LNCaP clone FGC (cell line): ENCODE measurements at regions not wholly inside any gene's neighbourhood (a gene's known extent, or its start where the extent isn't known, plus 50 kb on each side); places are given as distances from the start of the nearest gene placed in this dataset.

Experiments used
- DNase-seq: peaks from one replicate; pipeline ENCODE4 v3.0.0-alpha.2; 2011; ENCODE audit warnings: low read depth
- H3K4me3 ChIP-seq: 2 replicates; pipeline ENCODE4 v1.5.1; 2011; ENCODE audit warnings: mild to moderate bottlenecking, low read depth, low read length, control low read depth
- TF ChIP-seq, protein P1 (sequence below): IDR thresholded peaks from 2 replicates; pipeline ENCODE4 v1.5.1; 2012; ENCODE audit warnings: mild to moderate bottlenecking; ENCODE audit not compliant: control insufficient read depth, insufficient read depth; ENCODE audit errors: extremely low read depth

GRCh38 chr4:138821331-138821730 lies 194.2 kb upstream of the NOCT start:
- no peak overlapping the region for H3K4me3 ChIP-seq
- DNase-seq, result no peak
- TF ChIP-seq, protein P1, sequence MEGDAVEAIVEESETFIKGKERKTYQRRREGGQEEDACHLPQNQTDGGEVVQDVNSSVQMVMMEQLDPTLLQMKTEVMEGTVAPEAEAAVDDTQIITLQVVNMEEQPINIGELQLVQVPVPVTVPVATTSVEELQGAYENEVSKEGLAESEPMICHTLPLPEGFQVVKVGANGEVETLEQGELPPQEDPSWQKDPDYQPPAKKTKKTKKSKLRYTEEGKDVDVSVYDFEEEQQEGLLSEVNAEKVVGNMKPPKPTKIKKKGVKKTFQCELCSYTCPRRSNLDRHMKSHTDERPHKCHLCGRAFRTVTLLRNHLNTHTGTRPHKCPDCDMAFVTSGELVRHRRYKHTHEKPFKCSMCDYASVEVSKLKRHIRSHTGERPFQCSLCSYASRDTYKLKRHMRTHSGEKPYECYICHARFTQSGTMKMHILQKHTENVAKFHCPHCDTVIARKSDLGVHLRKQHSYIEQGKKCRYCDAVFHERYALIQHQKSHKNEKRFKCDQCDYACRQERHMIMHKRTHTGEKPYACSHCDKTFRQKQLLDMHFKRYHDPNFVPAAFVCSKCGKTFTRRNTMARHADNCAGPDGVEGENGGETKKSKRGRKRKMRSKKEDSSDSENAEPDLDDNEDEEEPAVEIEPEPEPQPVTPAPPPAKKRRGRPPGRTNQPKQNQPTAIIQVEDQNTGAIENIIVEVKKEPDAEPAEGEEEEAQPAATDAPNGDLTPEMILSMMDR, result no peak

DNA sequence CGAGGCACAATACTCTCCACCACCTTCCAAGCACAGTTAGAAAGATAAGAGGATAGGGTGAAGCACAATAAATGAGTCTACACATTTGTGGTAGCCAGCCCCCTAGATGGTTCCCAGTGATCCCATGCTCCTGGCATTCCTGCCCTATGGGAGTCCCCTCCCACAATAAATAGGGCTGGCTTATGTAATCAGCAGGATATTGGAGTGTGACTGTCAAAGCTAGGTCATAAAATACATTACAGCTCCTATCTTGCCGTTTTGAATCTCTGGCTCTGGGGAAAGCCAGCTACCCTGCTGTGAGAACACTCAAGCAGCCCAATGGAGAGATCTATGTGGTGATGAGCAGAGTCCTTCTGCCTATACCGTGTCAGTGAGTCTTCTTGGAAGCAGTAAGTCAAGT lies 198.7 kb upstream of the NOCT start:
- H3K4me3 ChIP-seq, result no peak overlapping the region
- no peak for DNase-seq
- TF ChIP-seq, protein P1, result no peak

- DNase-seq, result no peak
- no peak overlapping the region for H3K4me3 ChIP-seq
- TF ChIP-seq, protein P1, result no peak
Measured at GRCh38 chr4:138815811-138816210, 199.8 kb upstream of the NOCT start.

- no peak for DNase-seq
- TF ChIP-seq, protein P1, result no peak
Measured at GRCh38 chr4:138805736-138806135, 209.8 kb upstream of the NOCT start.

GRCh38 chr4:138804711-138805110 lies 210.9 kb upstream of the NOCT start:
- H3K4me3 ChIP-seq, result no peak overlapping the region
- TF ChIP-seq, protein P1, result no peak
- DNase-seq, result no peak

More at GRCh38 chr4:138805736-138806135, 209.8 kb upstream of the NOCT start:
- H3K4me3 ChIP-seq, result no peak overlapping the region

DNA sequence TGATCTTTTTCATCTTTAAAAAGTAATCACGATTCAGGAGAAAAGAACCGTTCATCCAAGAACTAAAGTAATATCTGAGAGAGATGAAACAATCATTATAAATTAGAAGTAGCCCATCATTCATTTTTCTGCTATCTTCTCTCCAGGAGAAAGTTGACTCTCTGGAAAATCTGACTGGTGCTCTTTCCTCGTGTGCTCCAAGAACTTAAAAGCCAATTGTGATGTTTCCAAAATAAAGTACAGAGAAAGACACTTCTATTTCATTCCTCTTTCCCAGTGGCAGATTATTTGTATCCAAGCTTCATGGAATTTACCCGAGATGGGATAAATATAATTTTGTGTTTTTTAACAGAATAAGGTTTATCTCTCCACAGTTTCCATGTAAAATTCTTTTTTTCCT lies 212.5 kb upstream of the NOCT start:
- TF ChIP-seq, protein P1, result no peak
- no peak for DNase-seq
- H3K4me3 ChIP-seq, result no peak overlapping the region

DNA sequence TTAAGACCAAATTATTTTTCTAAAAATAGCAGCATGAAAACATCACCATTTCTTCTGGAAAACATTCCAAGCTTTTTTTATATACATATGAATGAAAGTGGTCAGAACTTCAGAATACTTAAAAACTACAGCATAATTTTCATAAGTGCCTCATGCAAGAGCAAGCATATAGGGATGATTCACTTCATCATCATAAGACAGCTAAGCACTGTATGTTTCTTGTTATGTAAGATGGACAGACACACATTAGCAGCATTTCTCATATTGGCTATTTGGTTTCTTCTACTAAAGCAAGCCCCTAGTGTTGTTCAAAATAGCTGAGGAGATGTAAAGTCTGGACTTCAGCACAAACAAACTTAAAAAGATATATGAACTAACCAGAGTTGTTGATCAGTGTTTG lies 213.1 kb upstream of the NOCT start:
- TF ChIP-seq, protein P1, result no peak
- H3K4me3 ChIP-seq, result no peak overlapping the region
- DNase-seq, result no peak
